GM12892 (cell line): ENCODE measurements at regions not wholly inside any gene's neighbourhood (a gene's known extent, or its start where the extent isn't known, plus 50 kb on each side); places are given as distances from the start of the nearest gene placed in this dataset.

Source experiments
- POLR2AphosphoS5 ChIP-seq: IDR thresholded peaks from 2 replicates; pipeline ENCODE4 v1.6.1; 2011; ENCODE audit warnings: low read depth, low read length, control low read depth
- TAF1 ChIP-seq: IDR thresholded peaks from 2 replicates; pipeline ENCODE4 v1.6.1; 2011; ENCODE audit warnings: low read depth, mild to moderate bottlenecking, control low read depth, low read length, borderline replicate concordance

- TF ChIP-seq POLR2AphosphoS5 (no peak), TAF1 (no peak)
Measured at GRCh38 chr6:141482796-141483597, 649.7 kb upstream of the GJE1 start.
